ENCODE measurements at regions not wholly inside any gene's neighbourhood (a gene's known extent, or its start where the extent isn't known, plus 50 kb on each side); places are given as distances from the start of the nearest gene placed in this dataset.
A peak's percentile ranks its signal among the peaks of the same experiment; 100 is the strongest.

GRCh38 chr2:180443888-180444287, 436.8 kb upstream of the CWC22 start:
- no peak for DNase-seq

- DNase-seq, result no peak
Measured at GRCh38 chr2:180442860-180443644, 436.0 kb upstream of the CWC22 start.

GRCh38 chr2:180419212-180419611, 412.1 kb upstream of the CWC22 start:
- no peak for DNase-seq

GRCh38 chr2:180416627-180417026, 409.5 kb upstream of the CWC22 start:
- no peak for DNase-seq

DNA sequence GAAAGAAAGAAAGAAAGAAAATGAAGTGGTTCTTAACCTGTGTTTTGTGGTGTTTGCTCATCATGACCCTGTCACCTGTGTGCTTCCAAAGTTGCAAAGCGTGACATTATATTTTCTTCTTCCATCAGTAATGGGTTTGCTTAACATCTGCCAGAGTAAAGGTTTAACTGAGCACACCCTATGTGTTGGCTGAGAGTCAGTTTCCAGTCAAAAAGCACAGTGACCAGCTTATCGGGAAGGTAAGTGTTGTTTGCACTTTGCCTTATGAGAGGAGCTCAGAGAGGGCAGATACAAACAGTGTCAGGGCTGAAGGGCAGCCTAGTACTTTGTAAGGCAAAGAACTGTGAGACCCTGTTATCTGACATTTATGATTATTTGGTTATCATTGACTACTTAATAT, 406.2 kb upstream of the CWC22 start:
- DNase-seq, result no peak

DNA sequence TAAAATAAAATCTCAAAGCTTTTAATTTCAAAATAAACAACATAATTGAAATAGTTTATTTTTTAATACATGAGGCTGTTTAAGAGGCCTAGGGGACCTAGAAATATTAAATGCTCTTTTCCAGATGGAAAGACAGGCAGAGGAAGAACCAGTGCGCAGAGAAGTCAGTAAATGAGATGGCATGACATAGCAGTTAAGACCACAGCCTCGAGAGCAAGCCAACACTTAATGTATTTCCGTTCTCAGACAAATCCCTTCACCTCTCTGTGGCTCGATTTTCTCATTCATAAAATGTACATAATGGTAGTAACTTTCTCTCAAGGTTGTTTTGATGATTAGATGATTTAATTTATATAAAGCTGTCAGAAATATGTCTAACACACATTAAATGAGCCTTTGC, 405.1 kb upstream of the CWC22 start:
- DNase-seq, result no peak

DNA sequence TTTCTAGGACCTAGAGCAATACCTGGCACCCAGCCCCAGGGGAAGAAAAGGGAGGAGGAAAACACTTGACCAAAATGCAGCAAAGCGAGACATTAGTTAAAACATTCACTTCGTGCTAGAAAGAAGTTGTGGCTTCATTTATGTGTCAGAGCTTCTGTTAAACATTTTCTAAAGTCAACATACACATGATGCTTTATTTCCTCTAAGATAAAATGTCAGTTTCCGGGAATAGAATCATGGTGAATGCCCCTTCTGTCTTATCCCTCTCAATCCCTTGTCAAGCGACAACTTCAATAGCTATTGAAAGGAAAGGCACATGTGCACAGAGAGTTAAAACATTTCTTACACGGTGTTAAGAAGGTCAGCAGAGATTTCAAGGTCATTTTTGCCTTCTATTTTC, 404.6 kb upstream of the CWC22 start:
- no peak for DNase-seq

GRCh38 chr2:180406687-180407086, 399.6 kb upstream of the CWC22 start:
- no peak for DNase-seq

DNA sequence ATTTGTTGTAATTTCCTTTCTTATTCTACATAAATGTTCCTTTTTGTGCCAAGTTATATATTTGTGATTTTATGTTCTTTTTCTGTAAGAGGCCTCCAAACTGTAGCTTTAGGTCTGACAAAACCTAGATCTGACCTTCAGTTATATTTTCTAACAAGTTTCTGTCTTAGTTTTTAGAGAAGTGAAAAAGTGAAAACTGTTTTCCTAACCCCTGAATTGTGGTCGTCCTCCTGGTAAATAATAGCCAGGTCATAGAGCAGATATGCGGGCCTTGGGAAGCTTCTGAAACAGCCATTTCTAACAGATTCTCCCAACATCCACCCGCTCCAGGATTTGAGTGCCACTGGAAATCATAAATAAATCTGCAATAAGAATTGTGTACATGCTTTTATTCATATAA, 398.4 kb upstream of the CWC22 start:
- DNase-seq, result no peak

- no peak for DNase-seq
Measured at GRCh38 chr2:180394305-180394704, 387.2 kb upstream of the CWC22 start.

DNA sequence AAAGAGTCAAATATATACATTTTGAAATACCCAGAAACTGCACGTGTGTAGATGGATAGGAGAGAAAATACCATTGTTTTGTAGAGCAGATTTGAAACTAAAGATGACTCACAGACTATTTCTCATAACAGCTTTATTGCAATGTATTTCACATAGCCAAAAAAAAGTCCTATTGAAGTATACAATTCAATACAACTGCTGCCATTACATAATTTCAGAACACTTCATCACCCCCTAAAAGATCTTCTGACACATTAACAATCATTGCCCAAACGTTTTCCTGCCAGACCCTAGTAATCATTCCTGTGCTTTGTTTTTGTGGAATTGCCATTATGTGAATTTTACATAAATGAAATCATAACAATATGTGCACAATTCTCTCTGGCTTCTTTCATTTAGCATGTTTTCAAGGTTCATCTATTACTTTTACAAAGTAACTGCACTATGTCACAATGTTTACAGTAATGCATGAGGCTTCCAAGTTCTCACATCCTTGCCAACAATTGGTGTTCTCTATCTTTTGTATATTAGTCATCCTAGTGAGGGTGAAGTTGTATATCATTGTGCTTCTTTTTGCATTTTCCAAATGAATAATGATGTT, 378.6 kb upstream of the CWC22 start:
- no peak for DNase-seq

DNA sequence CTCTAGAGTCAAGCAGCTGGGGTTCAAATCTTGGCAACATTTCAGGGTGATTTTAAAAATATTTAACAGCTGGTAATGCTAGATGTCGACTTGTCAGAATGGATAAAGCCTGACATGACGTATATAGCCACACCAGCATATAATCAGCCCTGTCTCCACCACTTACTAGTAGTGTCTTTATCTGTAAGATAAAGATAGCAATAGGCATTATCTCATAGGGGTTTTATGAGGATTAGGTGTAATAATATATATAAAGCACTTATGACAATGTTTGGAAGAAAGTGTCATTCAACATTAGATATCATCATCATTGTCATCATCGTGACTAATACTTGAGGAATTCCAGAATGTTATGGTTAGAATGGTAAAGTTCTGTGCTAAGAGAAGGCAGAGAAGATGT, 369.0 kb upstream of the CWC22 start:
- no peak for DNase-seq

DNA sequence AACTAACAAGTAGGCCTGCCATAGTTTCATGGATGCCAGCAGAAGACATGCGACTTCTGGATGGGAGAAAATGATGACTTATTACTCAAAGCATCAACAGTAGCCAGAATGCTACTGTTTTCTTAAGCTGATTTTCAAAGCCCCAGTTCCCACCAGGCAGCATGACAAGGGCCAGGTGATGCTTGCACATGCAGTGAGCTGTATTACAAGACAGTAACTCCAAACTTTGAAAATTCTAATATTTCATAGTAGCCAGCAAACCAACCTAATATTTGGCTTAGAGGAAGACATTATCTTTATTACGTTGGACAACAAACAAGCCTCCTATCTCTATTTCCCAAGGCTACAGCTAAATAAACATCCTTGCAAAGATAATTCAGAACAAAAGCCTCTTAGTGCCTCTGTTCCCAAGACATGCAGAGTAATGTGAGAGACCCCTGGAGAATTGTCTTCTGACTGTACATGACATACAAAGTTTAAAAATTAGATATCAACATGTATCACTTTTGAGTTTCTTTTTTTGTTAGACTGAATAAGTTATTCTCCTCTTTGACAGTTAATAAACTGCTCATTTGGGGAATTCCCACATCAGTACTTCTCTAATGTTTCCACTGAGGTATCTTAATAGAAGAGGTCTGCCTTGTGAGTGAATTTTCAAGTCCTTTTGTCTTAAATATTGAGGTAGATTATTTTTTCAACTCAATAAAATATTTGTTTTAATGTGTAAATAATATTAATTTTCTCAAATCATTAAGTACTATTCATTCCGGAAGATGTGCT, 367.6 kb upstream of the CWC22 start:
- DNase-seq, result no peak

DNA sequence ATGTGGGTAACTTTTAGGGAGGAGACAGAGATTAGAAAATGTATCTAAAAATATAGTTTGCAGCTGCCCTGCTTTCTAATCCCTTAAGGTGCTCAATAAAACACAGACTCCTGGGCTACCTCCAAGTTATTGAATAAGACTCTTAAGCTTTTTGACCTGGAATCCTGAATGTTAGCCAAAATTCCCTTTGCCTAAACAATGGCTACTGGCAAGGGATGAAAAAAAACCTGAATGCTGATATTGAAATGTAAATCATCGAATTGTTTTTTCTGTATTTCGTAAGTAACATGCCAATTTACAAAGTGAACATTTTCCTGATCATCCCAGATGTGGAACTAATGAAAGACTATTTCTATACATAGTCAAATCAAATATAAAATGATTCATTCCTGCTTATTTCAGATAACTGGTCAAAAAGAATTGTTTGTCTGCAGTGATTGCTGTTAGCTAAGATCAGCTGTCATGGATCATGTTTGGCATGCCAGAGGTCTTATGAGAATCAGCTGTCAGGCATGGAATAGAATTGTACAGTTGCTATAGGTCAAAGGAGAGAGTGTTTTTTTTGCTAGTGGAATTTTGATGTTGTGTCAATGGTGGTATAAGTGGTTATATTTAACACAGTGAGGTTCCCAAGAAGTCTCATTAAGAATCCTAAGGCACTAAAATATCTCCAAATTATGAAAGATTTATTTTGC, 363.6 kb upstream of the CWC22 start:
- DNase-seq, result no peak

DNA sequence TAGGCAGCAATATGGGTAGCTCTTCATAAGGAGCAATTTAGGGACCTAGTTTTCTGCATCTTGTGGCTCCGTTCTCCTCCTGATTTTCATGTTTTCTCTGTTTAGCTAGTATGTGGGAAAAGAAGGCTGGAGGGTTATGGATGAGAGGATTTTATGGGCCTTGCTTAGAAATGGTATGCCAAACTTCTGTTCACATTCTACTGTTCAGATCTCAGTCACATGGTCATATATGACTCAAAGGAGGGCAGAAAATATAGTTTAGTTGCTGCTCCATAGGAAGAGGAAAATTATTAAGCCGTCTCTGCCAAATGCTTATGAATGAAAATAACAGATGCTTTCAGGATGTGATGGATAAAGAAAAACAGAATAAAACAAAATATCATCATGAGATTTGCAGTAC, 361.8 kb upstream of the CWC22 start:
- no peak for DNase-seq

DNA sequence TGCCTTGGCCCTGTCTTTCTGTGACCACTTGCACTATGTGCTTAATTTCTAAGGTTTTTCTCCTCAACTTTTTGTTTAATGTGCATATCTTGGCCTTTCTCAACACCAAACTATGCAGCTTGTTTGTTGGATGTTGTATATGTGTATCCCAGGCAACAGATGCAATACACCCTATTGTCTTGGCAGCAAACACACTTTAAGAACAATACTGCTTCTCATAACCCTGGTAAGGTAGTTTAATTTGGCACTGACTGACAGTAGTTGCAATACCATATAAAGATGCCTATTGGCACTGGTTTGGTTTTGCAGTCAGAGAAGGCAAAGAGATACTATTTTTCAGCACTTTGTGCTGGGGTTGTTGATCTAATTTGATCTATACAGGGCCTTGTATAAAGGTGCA, 360.7 kb upstream of the CWC22 start:
- no peak for DNase-seq

GRCh38 chr2:180366481-180366880, 359.4 kb upstream of the CWC22 start:
- DNase-seq, result no peak

DNA sequence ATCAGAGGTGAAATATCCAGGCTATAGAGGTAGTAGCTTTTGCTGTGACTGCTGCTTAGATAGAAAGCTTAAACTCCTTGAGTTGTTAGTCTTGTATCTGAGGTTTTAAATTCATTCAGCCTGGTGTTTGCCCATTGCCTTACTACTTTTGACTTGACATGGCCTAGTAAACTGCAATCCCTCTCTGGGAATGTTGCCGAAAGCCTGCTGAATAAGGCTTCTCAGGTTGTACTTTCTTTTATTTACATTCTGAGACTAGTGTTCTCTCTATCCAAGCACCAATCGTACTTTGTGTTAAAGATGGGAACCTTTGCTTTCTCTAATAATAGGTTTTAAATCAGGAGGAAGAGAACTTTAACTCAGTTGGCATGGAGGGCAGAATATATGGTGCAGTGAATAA, 357.6 kb upstream of the CWC22 start:
- no peak for DNase-seq

DNA sequence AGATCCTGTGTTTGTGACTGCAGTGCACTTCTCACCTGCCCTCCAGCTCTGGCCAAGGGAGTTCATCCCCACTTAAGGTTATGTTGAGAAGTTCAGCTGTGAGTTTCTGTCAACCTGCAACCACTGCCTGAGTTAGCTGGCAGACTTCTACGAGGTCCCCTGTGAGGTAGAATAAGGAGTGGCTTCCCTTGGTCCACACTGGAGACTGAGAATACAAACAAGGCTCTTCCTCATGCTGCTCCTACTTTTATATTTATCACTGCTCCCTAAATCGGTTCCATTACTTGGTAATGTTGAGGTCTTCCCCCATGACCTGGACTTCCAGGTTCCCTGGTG, 353.2 kb upstream of the CWC22 start:
- no peak for DNase-seq

DNA sequence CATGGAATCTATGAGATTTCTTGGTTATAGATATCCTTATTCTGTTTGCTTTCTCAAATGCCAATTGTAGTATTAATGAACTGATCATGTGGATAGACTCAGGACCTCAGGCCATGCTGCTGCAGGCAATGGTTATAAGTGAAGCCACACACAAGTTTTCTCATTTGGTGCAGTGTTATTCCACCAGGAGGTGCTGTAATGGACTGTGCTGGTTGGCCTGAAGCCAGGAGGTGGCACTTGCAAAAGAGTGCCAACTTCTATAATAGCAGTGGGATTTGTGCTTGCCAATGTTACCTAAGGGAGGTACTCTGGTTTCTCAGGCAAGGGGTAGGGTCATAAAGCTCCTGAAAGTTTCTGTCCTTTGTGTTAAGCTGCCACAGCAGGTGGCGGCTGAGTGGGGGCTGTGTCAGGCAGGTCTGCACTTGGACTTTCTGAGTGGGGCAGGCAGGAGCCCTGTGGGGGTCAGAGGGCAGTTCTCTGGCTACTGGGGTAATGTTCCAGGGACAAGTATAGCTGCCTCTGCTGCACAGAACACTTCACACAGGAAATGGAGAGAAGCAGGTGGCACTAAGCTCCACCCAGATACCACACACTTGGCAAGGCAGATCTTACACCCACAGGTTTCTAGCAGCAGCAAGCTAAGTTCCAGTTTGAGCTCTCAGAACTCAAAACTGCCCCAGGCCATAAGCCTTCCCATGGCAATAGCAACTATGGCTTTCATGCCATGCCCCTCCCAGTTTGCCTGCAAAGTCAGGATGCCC, 352.6 kb upstream of the CWC22 start:
- peak; percentile 3 for DNase-seq

GRCh38 chr2:180358458-180358857, 351.4 kb upstream of the CWC22 start:
- DNase-seq, result no peak

- no peak for DNase-seq
Measured at GRCh38 chr2:180356676-180357075, 349.6 kb upstream of the CWC22 start.

DNA sequence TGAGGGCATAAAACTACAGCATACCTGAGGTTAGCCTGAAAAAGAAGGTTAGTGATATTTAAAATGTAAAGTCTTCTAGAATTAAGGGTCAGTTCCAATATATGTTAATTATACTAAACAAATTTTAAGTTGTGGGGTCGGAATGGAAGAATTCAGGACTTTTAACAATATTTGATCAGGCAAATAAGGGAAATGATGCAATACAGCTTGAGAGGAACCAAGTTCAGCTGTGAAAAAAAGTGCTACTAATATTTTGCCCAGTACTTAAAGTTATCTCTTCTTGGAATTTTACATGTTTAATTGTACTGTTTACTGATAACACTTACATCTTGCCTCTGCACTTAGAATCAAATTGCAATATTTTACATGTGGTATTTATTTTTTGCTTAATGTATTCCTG, 345.5 kb upstream of the CWC22 start:
- DNase-seq, result no peak
